A673 (cell line): ENCODE measurements at regions not wholly inside any gene's neighbourhood (a gene's known extent, or its start where the extent isn't known, plus 50 kb on each side); places are given as distances from the start of the nearest gene placed in this dataset.

Experiments
- CTCF ChIP-seq: fragments of 300-800, 200-600 bp; sonication (generic); conservative IDR thresholded peaks from 2 replicates; pipeline ENCODE4 v1.5.1; 2017; ENCODE audit warnings: low read depth, mild to moderate bottlenecking, antibody characterized with exemption, low read length, moderate library complexity, mixed read lengths
- EZH2 ChIP-seq: fragments of 200-600 bp; sonication (generic); IDR thresholded peaks from 2 replicates; pipeline ENCODE4 v1.6.1; 2017; ENCODE audit warnings: borderline replicate concordance, low read depth, mild to moderate bottlenecking, mixed read lengths, antibody characterized with exemption, low read length; ENCODE audit not compliant: poor library complexity, severe bottlenecking

- TF ChIP-seq CTCF, result no peak
- TF ChIP-seq EZH2, result no peak
Measured at GRCh38 chr1:244315996-244316395, 135.7 kb downstream of the ADSS2 start.
